HFF-Myc (cell line): ENCODE measurements at regions not wholly inside any gene's neighbourhood (a gene's known extent, or its start where the extent isn't known, plus 50 kb on each side); places are given as distances from the start of the nearest gene placed in this dataset.

Experiments used
- DNase-seq: peaks from one replicate; pipeline ENCODE4 v3.0.0-alpha.2; 2011; ENCODE audit warnings: low read depth; ENCODE audit errors: extremely low read depth
- H3K4me3 ChIP-seq: replicated peaks from 2 replicates; pipeline ENCODE4 v1.5.1; 2011; ENCODE audit warnings: low read depth, mild to moderate bottlenecking, control low read depth, low read length
- CTCF ChIP-seq: IDR thresholded peaks from 2 replicates; pipeline ENCODE4 v1.5.1; 2012; ENCODE audit warnings: mild to moderate bottlenecking, low read depth, low read length, control low read depth; ENCODE audit errors: missing control alignments

GRCh38 chr1:70685300-70686286 is 274.5 kb downstream of the CTH start:
- peak; percentile 26 for DNase-seq
- peak; percentile 77 for TF ChIP-seq CTCF
- no peak overlapping the region for H3K4me3 ChIP-seq

DNA sequence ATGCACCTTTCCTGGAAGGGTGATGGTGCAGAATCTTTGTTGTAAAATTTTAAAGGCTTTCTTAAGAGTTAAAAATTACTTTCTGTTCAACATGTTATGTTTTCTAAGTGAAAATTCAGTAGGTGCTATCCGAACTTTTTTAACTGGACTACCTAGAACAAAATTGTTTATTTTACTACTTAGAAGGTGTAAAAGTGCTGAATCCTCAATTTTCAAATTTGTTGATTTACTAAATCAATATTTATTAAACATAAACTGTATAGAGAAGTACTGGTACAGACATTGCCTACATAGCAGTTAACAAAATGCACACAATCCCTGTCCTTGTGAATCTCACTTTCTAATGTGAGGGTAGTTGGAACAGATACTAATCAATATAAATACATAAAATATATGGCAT is 277.5 kb downstream of the CTH start:
- H3K4me3 ChIP-seq = no peak overlapping the region
- no peak for DNase-seq
- TF ChIP-seq CTCF = no peak

DNA sequence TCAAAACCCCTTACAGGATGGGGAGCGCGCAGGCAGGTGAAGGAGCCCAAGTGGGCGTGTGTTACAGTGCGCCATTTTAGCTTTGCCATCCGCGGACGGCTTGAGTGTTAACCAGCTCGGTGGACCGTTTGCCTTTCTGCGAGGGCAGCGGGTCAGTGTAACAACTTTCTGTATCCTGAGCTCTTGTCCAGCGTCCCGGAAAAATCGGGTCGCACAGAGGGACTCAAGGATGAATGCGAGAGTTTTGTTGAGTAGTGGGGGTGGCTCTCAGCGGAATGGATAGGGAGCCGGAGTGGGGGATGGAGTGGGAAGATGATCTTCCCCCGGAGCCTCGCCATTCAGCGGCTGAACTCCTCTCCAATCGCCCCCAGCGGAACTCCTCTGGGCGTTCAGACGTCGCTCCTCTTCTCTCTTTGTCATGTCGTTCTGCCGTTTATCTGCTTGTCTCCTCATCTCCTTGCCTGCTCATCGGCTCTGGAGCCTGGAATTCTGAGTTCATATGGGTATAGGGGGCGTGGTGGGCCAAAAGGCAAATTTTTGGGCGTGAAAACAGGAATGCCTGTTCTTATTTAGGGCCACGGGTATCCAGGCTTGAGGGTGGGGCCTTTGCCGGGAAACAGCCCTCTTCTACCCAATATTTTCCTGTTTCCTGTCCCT is 295.4 kb downstream of the CTH start:
- H3K4me3 ChIP-seq = no peak overlapping the region
- DNase-seq = no peak
- TF ChIP-seq CTCF = no peak

GRCh38 chr1:70707214-70707613 is 296.1 kb downstream of the CTH start:
- H3K4me3 ChIP-seq = no peak overlapping the region
- TF ChIP-seq CTCF = no peak
- no peak for DNase-seq

GRCh38 chr1:70714149-70714548 is 303.1 kb downstream of the CTH start:
- no peak overlapping the region for H3K4me3 ChIP-seq
- no peak for TF ChIP-seq CTCF
- DNase-seq = no peak

GRCh38 chr1:70717211-70717610 is 306.1 kb downstream of the CTH start:
- H3K4me3 ChIP-seq = no peak overlapping the region
- no peak for DNase-seq
- no peak for TF ChIP-seq CTCF
